GM21529 (cell line): ENCODE measurements at regions not wholly inside any gene's neighbourhood (a gene's known extent, or its start where the extent isn't known, plus 50 kb on each side); places are given as distances from the start of the nearest gene placed in this dataset.
"Not testable (repeated sequence)": the region's sequence is repeated elsewhere in the genome, so short reads cannot be mapped to it uniquely, and the experiment has no call there.

Experiments used
- ATAC-seq: cut with Tn5 transposase; IDR thresholded peaks from one replicate; pipeline ENCODE4 v1.9.1; 2021; ENCODE audit not compliant: unreplicated experiment

- no peak for ATAC-seq
Observed at GRCh38 chr12:19624491-19624890, 185.2 kb downstream of the AEBP2 start.

- not testable (repeated sequence) for ATAC-seq
Observed at GRCh38 chr12:19625551-19625950, 186.3 kb downstream of the AEBP2 start.

- ATAC-seq = no peak
Observed at GRCh38 chr12:19627719-19628118, 188.4 kb downstream of the AEBP2 start.

GRCh38 chr12:19630536-19630935 is 191.2 kb downstream of the AEBP2 start:
- ATAC-seq = no peak

GRCh38 chr12:19633194-19633593 is 193.9 kb downstream of the AEBP2 start:
- no peak for ATAC-seq

GRCh38 chr12:19633641-19634040 is 194.3 kb downstream of the AEBP2 start:
- ATAC-seq = no peak

GRCh38 chr12:19639781-19640415 is 200.6 kb downstream of the AEBP2 start:
- ATAC-seq = no peak

- ATAC-seq = no peak
Observed at GRCh38 chr12:19641235-19642080, 202.2 kb downstream of the AEBP2 start.

GRCh38 chr12:19642345-19642744 is 203.1 kb downstream of the AEBP2 start:
- no peak for ATAC-seq

GRCh38 chr12:19643635-19644034 is 204.3 kb downstream of the AEBP2 start:
- no peak for ATAC-seq

GRCh38 chr12:19644571-19644970 is 205.3 kb downstream of the AEBP2 start:
- ATAC-seq = no peak

- no peak for ATAC-seq
Observed at GRCh38 chr12:19645823-19646222, 206.5 kb downstream of the AEBP2 start.

GRCh38 chr12:19646599-19646998 is 207.3 kb downstream of the AEBP2 start:
- ATAC-seq = no peak

- no peak for ATAC-seq
Observed at GRCh38 chr12:19647806-19648556, 208.7 kb downstream of the AEBP2 start.

GRCh38 chr12:19648591-19648990 is 209.3 kb downstream of the AEBP2 start:
- no peak for ATAC-seq

GRCh38 chr12:19652386-19652785 is 213.1 kb downstream of the AEBP2 start:
- ATAC-seq = no peak

- ATAC-seq = no peak
Observed at GRCh38 chr12:19654650-19655376, 215.5 kb downstream of the AEBP2 start.

GRCh38 chr12:19657118-19657731 is 217.9 kb downstream of the AEBP2 start:
- ATAC-seq = no peak

- ATAC-seq = no peak
Observed at GRCh38 chr12:19657732-19658130, 218.4 kb downstream of the AEBP2 start.

GRCh38 chr12:19659086-19659485 is 219.8 kb downstream of the AEBP2 start:
- no peak for ATAC-seq

- no peak for ATAC-seq
Observed at GRCh38 chr12:19659501-19659900, 220.2 kb downstream of the AEBP2 start.
